ENCODE measurements at regions not wholly inside any gene's neighbourhood (a gene's known extent, or its start where the extent isn't known, plus 50 kb on each side); places are given as distances from the start of the nearest gene placed in this dataset.

DNA sequence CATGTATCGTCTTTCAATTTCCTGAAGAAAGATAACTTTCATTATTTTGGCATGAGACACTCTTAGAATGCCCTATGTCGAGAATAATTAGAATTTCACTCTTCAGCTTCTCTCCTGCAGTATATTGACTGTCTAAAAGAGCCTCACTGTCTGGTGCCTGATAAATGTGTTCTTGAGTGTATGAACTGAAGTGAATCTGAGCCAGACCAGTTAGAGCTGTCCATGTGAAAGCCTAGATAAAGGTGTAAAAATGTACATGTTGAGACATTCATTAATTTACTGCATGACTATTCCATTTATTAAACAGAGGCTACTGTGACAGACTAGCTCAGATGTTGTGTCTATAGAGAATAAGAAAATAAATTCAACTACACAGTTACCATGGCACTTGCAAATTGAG, 283.2 kb downstream of the PCDH18 start:
- TF ChIP-seq SRF (IDR thresholded peaks at IDR 0.05; ENCODE audit: low read depth) = no peak
- TF ChIP-seq CTCF (IDR thresholded peaks at IDR 0.05 in 2 of 3, conservative IDR thresholded peaks at IDR 0.05 in 1 of 3; ENCODE audit: borderline replicate concordance in 1 of 3, insufficient read depth in 1 of 3, low read depth in 2 of 3, low read length in 2 of 3) = no peak
- TF ChIP-seq, protein P1, sequence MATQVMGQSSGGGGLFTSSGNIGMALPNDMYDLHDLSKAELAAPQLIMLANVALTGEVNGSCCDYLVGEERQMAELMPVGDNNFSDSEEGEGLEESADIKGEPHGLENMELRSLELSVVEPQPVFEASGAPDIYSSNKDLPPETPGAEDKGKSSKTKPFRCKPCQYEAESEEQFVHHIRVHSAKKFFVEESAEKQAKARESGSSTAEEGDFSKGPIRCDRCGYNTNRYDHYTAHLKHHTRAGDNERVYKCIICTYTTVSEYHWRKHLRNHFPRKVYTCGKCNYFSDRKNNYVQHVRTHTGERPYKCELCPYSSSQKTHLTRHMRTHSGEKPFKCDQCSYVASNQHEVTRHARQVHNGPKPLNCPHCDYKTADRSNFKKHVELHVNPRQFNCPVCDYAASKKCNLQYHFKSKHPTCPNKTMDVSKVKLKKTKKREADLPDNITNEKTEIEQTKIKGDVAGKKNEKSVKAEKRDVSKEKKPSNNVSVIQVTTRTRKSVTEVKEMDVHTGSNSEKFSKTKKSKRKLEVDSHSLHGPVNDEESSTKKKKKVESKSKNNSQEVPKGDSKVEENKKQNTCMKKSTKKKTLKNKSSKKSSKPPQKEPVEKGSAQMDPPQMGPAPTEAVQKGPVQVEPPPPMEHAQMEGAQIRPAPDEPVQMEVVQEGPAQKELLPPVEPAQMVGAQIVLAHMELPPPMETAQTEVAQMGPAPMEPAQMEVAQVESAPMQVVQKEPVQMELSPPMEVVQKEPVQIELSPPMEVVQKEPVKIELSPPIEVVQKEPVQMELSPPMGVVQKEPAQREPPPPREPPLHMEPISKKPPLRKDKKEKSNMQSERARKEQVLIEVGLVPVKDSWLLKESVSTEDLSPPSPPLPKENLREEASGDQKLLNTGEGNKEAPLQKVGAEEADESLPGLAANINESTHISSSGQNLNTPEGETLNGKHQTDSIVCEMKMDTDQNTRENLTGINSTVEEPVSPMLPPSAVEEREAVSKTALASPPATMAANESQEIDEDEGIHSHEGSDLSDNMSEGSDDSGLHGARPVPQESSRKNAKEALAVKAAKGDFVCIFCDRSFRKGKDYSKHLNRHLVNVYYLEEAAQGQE (IDR thresholded peaks at IDR 0.05; ENCODE audit: low read depth) = no peak
- no peak for TF ChIP-seq RAD21 (IDR thresholded peaks at IDR 0.05; ENCODE audit: low read depth)
- TF ChIP-seq POLR2AphosphoS5 (IDR thresholded peaks at IDR 0.05; ENCODE audit: low read depth, low read length) = no peak
- no peak for TF ChIP-seq JUND (IDR thresholded peaks at IDR 0.05)
- TF ChIP-seq POLR2A (IDR thresholded peaks at IDR 0.05; ENCODE audit: borderline replicate concordance, extremely low read depth, insufficient read depth, insufficient read length) = no peak
- no peak for TF ChIP-seq TCF7L2 (IDR thresholded peaks at IDR 0.05; ENCODE audit: borderline replicate concordance, extremely low read depth, insufficient read depth, insufficient read length)
- TF ChIP-seq EZH2 (IDR thresholded peaks at IDR 0.05) = no peak
- TF ChIP-seq ZNF274 (IDR thresholded peaks at IDR 0.05; ENCODE audit: low read depth, low read length) = no peak
- no peak for TF ChIP-seq FOSL1 (IDR thresholded peaks at IDR 0.05; ENCODE audit: low read depth)
- no peak for TF ChIP-seq EZH2phosphoT487 (IDR thresholded peaks at IDR 0.05; ENCODE audit: borderline replicate concordance)
- no peak for TF ChIP-seq ZFX (IDR thresholded peaks at IDR 0.05)
- no peak for TF ChIP-seq MAX (IDR thresholded peaks at IDR 0.05)

All from HCT116 (cell line).